ENCODE measurements at regions not wholly inside any gene's neighbourhood (a gene's known extent, or its start where the extent isn't known, plus 50 kb on each side); places are given as distances from the start of the nearest gene placed in this dataset.
"Not testable (repeated sequence)": the region's sequence is repeated elsewhere in the genome, so short reads cannot be mapped to it uniquely, and the experiment has no call there.

GRCh38 chr18:38751898-38752297 is 1186.3 kb upstream of the CELF4 start:
- no peak overlapping the region for H3K27ac ChIP-seq (ENCODE audit: low read length)
- no peaks in the 10 kb centered on the region for H3K4me1 ChIP-seq (ENCODE audit: control insufficient read depth, insufficient read depth, low read length)
- no peak overlapping the region for H3K4me3 ChIP-seq (ENCODE audit: low read length)
- H3K9me3 ChIP-seq (ENCODE audit: control insufficient read depth, insufficient read depth, low read length), result no peaks in the 10 kb centered on the region
- no peaks in the 10 kb centered on the region for H3K27me3 ChIP-seq (ENCODE audit: control insufficient read depth, insufficient read depth, low read length)
- no CpG with 5 or more reads among the region's 8 CpGs for WGBS (ENCODE audit: insufficient coverage, insufficient read length)
- H3K36me3 ChIP-seq (ENCODE audit: control insufficient read depth, insufficient read depth, low read length), result no peaks in the 10 kb centered on the region
- no peak for DNase-seq (ENCODE audit: low read depth, low spot score)

GRCh38 chr18:38751211-38751610 is 1185.6 kb upstream of the CELF4 start:
- Histone ChIP-seq H3K27me3 (ENCODE audit: control insufficient read depth, insufficient read depth, low read length) (no peaks in the 10 kb centered on the region), H3K27ac (ENCODE audit: low read length) (no peak overlapping the region), H3K4me3 (ENCODE audit: low read length) (no peak overlapping the region), H3K4me1 (ENCODE audit: control insufficient read depth, insufficient read depth, low read length) (no peaks in the 10 kb centered on the region), H3K9me3 (ENCODE audit: control insufficient read depth, insufficient read depth, low read length) (no peaks in the 10 kb centered on the region), H3K36me3 (ENCODE audit: control insufficient read depth, insufficient read depth, low read length) (no peaks in the 10 kb centered on the region)
- no CpG with 5 or more reads among the region's 2 CpGs for WGBS (ENCODE audit: insufficient coverage, insufficient read length)
- no peak for DNase-seq (ENCODE audit: low read depth, low spot score)

GRCh38 chr18:38750751-38751150 is 1185.2 kb upstream of the CELF4 start:
- WGBS (ENCODE audit: insufficient coverage, insufficient read length), result no CpG with 5 or more reads among the region's 3 CpGs
- Histone ChIP-seq H3K36me3 (ENCODE audit: control insufficient read depth, insufficient read depth, low read length) (no peaks in the 10 kb centered on the region), H3K27me3 (ENCODE audit: control insufficient read depth, insufficient read depth, low read length) (no peaks in the 10 kb centered on the region), H3K9me3 (ENCODE audit: control insufficient read depth, insufficient read depth, low read length) (no peaks in the 10 kb centered on the region), H3K27ac (ENCODE audit: low read length) (no peak overlapping the region), H3K4me3 (ENCODE audit: low read length) (no peak overlapping the region), H3K4me1 (ENCODE audit: control insufficient read depth, insufficient read depth, low read length) (no peaks in the 10 kb centered on the region)
- no peak for DNase-seq (ENCODE audit: low read depth, low spot score)

GRCh38 chr18:38747153-38747552 is 1181.6 kb upstream of the CELF4 start:
- Histone ChIP-seq H3K9me3 (ENCODE audit: control insufficient read depth, insufficient read depth, low read length) (no peaks in the 10 kb centered on the region), H3K27ac (ENCODE audit: low read length) (no peak overlapping the region), H3K27me3 (ENCODE audit: control insufficient read depth, insufficient read depth, low read length) (no peaks in the 10 kb centered on the region), H3K36me3 (ENCODE audit: control insufficient read depth, insufficient read depth, low read length) (no peaks in the 10 kb centered on the region), H3K4me1 (ENCODE audit: control insufficient read depth, insufficient read depth, low read length) (no peaks in the 10 kb centered on the region), H3K4me3 (ENCODE audit: low read length) (no peak overlapping the region)
- no CpG with 5 or more reads among the region's 5 CpGs for WGBS (ENCODE audit: insufficient coverage, insufficient read length)
- no peak for DNase-seq (ENCODE audit: low read depth, low spot score)

- not testable (repeated sequence) for H3K27ac ChIP-seq (ENCODE audit: low read length); DNase-seq (ENCODE audit: low read depth, low spot score); H3K4me1 ChIP-seq (ENCODE audit: control insufficient read depth, insufficient read depth, low read length); H3K4me3 ChIP-seq (ENCODE audit: low read length); H3K36me3 ChIP-seq (ENCODE audit: control insufficient read depth, insufficient read depth, low read length); H3K27me3 ChIP-seq (ENCODE audit: control insufficient read depth, insufficient read depth, low read length); H3K9me3 ChIP-seq (ENCODE audit: control insufficient read depth, insufficient read depth, low read length)
- no CpG with 5 or more reads among the region's 2 CpGs for WGBS (ENCODE audit: insufficient coverage, insufficient read length)
These were observed 1154.6 kb upstream of the CELF4 start for GRCh38 chr18:38720181-38720580.

GRCh38 chr18:38718365-38718901 is 1152.8 kb upstream of the CELF4 start:
- no peak overlapping the region for H3K4me3 ChIP-seq (ENCODE audit: low read length)
- no peak for DNase-seq (ENCODE audit: low read depth, low spot score)
- no peaks in the 10 kb centered on the region for H3K9me3 ChIP-seq (ENCODE audit: control insufficient read depth, insufficient read depth, low read length)
- H3K27ac ChIP-seq (ENCODE audit: low read length), result no peak overlapping the region
- WGBS (ENCODE audit: insufficient coverage, insufficient read length), result no CpG with 5 or more reads among the region's 34 CpGs
- H3K27me3 ChIP-seq (ENCODE audit: control insufficient read depth, insufficient read depth, low read length), result no peaks in the 10 kb centered on the region
- no peaks in the 10 kb centered on the region for H3K36me3 ChIP-seq (ENCODE audit: control insufficient read depth, insufficient read depth, low read length)
- H3K4me1 ChIP-seq (ENCODE audit: control insufficient read depth, insufficient read depth, low read length), result no peaks in the 10 kb centered on the region

- Histone ChIP-seq H3K4me1 (ENCODE audit: control insufficient read depth, insufficient read depth, low read length) (no peaks in the 10 kb centered on the region), H3K36me3 (ENCODE audit: control insufficient read depth, insufficient read depth, low read length) (no peaks in the 10 kb centered on the region), H3K27me3 (ENCODE audit: control insufficient read depth, insufficient read depth, low read length) (no peaks in the 10 kb centered on the region), H3K27ac (ENCODE audit: low read length) (no peak overlapping the region), H3K4me3 (ENCODE audit: low read length) (no peak overlapping the region), H3K9me3 (ENCODE audit: control insufficient read depth, insufficient read depth, low read length) (no peaks in the 10 kb centered on the region)
- no CpG with 5 or more reads among the region's 5 CpGs for WGBS (ENCODE audit: insufficient coverage, insufficient read length)
- no peak for DNase-seq (ENCODE audit: low read depth, low spot score)
These were observed 1143.5 kb upstream of the CELF4 start for GRCh38 chr18:38709122-38709521.

- H3K36me3 ChIP-seq (ENCODE audit: control insufficient read depth, insufficient read depth, low read length), result no peaks in the 10 kb centered on the region
- H3K27ac ChIP-seq (ENCODE audit: low read length), result no peak overlapping the region
- no peak overlapping the region for H3K4me3 ChIP-seq (ENCODE audit: low read length)
- no peaks in the 10 kb centered on the region for H3K9me3 ChIP-seq (ENCODE audit: control insufficient read depth, insufficient read depth, low read length)
- no peaks in the 10 kb centered on the region for H3K4me1 ChIP-seq (ENCODE audit: control insufficient read depth, insufficient read depth, low read length)
- no peaks in the 10 kb centered on the region for H3K27me3 ChIP-seq (ENCODE audit: control insufficient read depth, insufficient read depth, low read length)
- no peak for DNase-seq (ENCODE audit: low read depth, low spot score)
- WGBS (ENCODE audit: insufficient coverage, insufficient read length), result no CpG with 5 or more reads among the region's 5 CpGs
These were observed 1140.8 kb upstream of the CELF4 start for GRCh38 chr18:38706373-38706772.

GRCh38 chr18:38698088-38698487 is 1132.5 kb upstream of the CELF4 start:
- Histone ChIP-seq H3K9me3 (ENCODE audit: control insufficient read depth, insufficient read depth, low read length) (no peaks in the 10 kb centered on the region), H3K4me3 (ENCODE audit: low read length) (no peak overlapping the region), H3K4me1 (ENCODE audit: control insufficient read depth, insufficient read depth, low read length) (no peaks in the 10 kb centered on the region), H3K27ac (ENCODE audit: low read length) (no peak overlapping the region), H3K36me3 (ENCODE audit: control insufficient read depth, insufficient read depth, low read length) (no peaks in the 10 kb centered on the region), H3K27me3 (ENCODE audit: control insufficient read depth, insufficient read depth, low read length) (no peaks in the 10 kb centered on the region)
- WGBS (ENCODE audit: insufficient coverage, insufficient read length), result no CpG with 5 or more reads among the region's 2 CpGs
- no peak for DNase-seq (ENCODE audit: low read depth, low spot score)

- H3K4me3 ChIP-seq (ENCODE audit: low read length), result no peak overlapping the region
- no peaks in the 10 kb centered on the region for H3K36me3 ChIP-seq (ENCODE audit: control insufficient read depth, insufficient read depth, low read length)
- no peaks in the 10 kb centered on the region for H3K27me3 ChIP-seq (ENCODE audit: control insufficient read depth, insufficient read depth, low read length)
- WGBS (ENCODE audit: insufficient coverage, insufficient read length), result no CpG with 5 or more reads among the region's 5 CpGs
- no peak overlapping the region for H3K27ac ChIP-seq (ENCODE audit: low read length)
- no peak for DNase-seq (ENCODE audit: low read depth, low spot score)
- no peaks in the 10 kb centered on the region for H3K4me1 ChIP-seq (ENCODE audit: control insufficient read depth, insufficient read depth, low read length)
- no peaks in the 10 kb centered on the region for H3K9me3 ChIP-seq (ENCODE audit: control insufficient read depth, insufficient read depth, low read length)
These were observed 1130.1 kb upstream of the CELF4 start for GRCh38 chr18:38695559-38696280.

GRCh38 chr18:38693104-38693503 is 1127.5 kb upstream of the CELF4 start:
- H3K27ac ChIP-seq (ENCODE audit: low read length), result no peak overlapping the region
- H3K36me3 ChIP-seq (ENCODE audit: control insufficient read depth, insufficient read depth, low read length), result no peaks in the 10 kb centered on the region
- no peaks in the 10 kb centered on the region for H3K27me3 ChIP-seq (ENCODE audit: control insufficient read depth, insufficient read depth, low read length)
- H3K4me3 ChIP-seq (ENCODE audit: low read length), result no peak overlapping the region
- H3K4me1 ChIP-seq (ENCODE audit: control insufficient read depth, insufficient read depth, low read length), result no peaks in the 10 kb centered on the region
- WGBS (ENCODE audit: insufficient coverage, insufficient read length), result no CpG with 5 or more reads among the region's 5 CpGs
- DNase-seq (ENCODE audit: low read depth, low spot score), result no peak
- H3K9me3 ChIP-seq (ENCODE audit: control insufficient read depth, insufficient read depth, low read length), result no peaks in the 10 kb centered on the region
